H1 (cell line): ENCODE measurements at regions not wholly inside any gene's neighbourhood (a gene's known extent, or its start where the extent isn't known, plus 50 kb on each side); places are given as distances from the start of the nearest gene placed in this dataset.

Experiments
- ASH2L ChIP-seq: fragments of 200-600, 300-600 bp; sonication (generic); IDR thresholded peaks from one replicate; pipeline ENCODE4 v1.7.1; 2017; ENCODE audit warnings: low read length
- BRCA1 ChIP-seq: IDR thresholded peaks from 2 replicates; pipeline ENCODE4 v1.6.1; 2012; ENCODE audit warnings: low read depth, low read length, improper control_type of control experiment
- CBX8 ChIP-seq: fragments of 300-800, 300-1000 bp; sonication (generic); IDR thresholded peaks from 2 replicates; pipeline ENCODE4 v1.7.1; 2016; ENCODE audit warnings: low read depth, low read length, borderline replicate concordance
- EP300 ChIP-seq, 2 experiments: IDR thresholded peaks; 1 replicate in 1 of 2; 2 replicates in 1 of 2; pipeline ENCODE4 v1.6.1; 2011 to 2012; ENCODE audit warnings: low read depth in 2 of 2, low read length in 2 of 2, mild to moderate bottlenecking in 2 of 2, borderline replicate concordance in 1 of 2, inconsistent platforms in 1 of 2, moderate library complexity in 1 of 2
- NANOG ChIP-seq: IDR thresholded peaks from 2 replicates; pipeline ENCODE4 v1.6.1; 2011; ENCODE audit warnings: low read length, low read depth, mild to moderate bottlenecking, inconsistent platforms; ENCODE audit not compliant: insufficient read depth, poor library complexity, severe bottlenecking
- SIRT6 ChIP-seq: IDR thresholded peaks from one replicate; pipeline ENCODE4 v1.7.1; 2012; ENCODE audit warnings: low read length, inconsistent platforms
- SUZ12 ChIP-seq: fragments of 200-600 bp; sonication (generic); IDR thresholded peaks from 2 replicates; pipeline ENCODE4 v1.6.1; 2012; ENCODE audit warnings: mild to moderate bottlenecking, inconsistent platforms, low read length, moderate library complexity, mixed read lengths

- TF ChIP-seq SUZ12 (no peak), SIRT6 (no peak), EP300 (IDR thresholded peaks at IDR 0.05; ENCODE audit: borderline replicate concordance in 1 of 2, low read depth in 2 of 2, low read length in 2 of 2) (no peak), CBX8 (no peak), NANOG (no peak), BRCA1 (no peak), ASH2L (no peak)
- TF ChIP-seq, all 59 proteins: peak for 0
Observed at GRCh38 chr4:89171176-89171805, 60.0 kb downstream of the TIGD2 start (continued).
